NCI-H187 treated with DMSO at 0.1 percent for 48 hours (cell line): ENCODE measurements at regions not wholly inside any gene's neighbourhood (a gene's known extent, or its start where the extent isn't known, plus 50 kb on each side); places are given as distances from the start of the nearest gene placed in this dataset.

Experiments used
- DNase-seq: peaks from one replicate; lab custom pipeline; 2025; lab: John Stamatoyannopoulos, UW

DNA sequence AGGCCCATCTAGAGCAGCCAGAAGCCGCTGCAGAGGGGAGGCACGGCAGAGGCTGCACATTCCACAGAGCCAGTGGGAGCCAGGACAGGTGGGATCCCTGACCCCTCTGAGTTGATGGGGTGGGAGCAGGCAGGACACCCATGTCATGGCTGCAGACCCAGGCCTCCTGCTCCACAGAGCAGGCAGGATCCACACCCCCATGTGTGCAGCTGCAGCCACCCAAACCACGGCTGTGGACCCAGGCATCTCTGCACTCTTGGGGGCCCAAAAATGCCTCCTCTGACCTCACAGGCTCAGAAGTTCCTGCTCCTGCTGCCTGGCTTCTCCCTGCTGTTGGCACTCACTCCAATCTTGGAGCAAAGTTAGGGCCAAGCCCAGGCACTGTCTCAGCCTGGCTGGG is 112.3 kb upstream of the TMEM18 start:
- no peak for DNase-seq

DNA sequence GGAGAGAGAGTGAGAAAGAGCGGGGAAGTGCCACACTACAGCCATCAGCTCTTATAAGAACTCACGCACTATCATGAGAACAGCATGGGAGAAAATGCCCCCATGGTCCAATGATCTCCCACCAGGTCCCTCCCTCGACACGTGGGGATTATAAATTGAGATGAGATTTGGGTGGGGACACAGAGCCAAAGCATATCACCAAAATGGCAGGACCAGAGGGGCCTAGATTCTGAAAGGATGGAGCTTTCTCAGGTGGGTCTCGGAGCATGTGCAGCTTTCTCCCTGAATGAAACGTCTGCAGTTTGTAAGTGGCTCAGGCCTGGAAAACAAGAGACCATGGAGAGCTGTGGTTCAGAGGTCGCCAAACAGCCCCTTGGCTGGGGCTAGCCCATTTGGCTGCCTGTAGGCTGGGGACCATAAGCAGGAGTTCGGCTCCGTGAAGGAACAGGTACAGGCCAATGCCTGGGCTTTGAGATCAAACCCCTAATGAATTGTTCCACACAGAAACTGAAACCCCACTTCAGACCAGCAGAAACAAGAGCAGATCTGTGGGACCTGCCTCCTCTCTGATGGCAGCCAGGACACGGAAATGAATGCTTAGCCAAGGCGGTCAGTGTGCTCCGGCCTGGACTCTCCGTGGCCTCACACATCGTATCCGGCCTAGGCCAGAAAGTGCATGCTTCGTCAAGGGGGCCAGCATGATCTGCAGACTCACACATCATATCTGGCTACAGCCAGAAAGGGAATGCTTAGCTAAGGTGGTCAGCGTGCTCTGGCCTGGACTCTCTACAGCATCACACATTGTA is 111.2 kb upstream of the TMEM18 start:
- DNase-seq, result no peak

DNA sequence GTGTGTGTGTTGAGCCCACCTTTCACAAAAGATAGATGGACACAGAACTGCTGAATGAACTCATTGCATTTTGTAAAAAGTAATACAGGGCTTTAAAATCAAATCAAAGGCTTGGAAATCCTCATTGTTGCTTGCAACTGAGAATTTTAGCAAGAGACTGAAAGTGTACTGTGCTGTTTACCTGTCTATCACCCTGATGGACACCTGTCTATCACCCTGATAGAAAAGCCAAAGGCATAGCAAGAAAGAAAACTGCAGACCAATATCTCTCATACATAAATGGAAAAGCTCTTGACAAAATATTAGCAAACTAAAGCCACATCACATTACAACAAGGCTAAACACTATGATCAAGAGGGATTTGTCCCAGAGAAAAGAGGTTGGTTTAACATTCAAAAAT is 107.5 kb upstream of the TMEM18 start:
- no peak for DNase-seq

DNA sequence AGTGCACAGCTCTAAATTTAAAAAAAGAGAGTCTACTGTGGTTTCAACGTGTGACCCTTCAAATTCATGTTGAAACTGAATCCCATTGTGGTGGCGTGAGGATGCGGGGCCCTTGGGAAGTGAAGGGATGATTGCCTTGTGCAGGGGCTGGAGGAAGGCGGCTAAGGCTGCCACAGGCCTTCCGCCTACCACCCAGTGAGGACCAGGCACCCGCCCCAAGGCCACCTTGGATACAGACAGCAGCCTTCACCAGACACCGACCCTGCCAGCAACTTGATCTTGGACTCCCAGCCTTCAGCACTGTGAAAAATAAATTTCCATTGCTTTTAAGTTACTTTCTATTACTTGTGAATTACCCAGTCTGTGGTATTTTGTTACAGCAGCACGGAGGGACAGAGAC is 103.4 kb upstream of the TMEM18 start:
- no peak for DNase-seq

DNA sequence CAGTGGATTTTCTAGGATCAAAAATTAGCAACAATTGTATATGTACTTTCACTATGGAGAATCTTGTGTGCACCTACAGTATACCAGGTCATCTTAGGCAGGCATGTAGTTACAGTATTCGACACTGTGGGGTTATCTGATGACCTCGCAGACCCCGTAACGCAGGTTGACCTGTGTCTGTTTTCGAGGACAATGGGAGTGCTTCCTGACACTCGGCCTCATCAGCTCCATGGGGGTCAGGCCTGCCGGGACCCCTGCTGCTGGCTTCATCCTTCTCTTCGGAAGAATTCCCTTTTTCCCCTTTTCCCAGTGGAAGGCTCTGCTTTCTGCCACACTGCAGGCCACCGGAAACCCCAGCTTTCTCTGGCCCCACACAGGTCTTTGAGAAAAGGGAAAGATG is 102.8 kb upstream of the TMEM18 start:
- DNase-seq, result no peak

DNA sequence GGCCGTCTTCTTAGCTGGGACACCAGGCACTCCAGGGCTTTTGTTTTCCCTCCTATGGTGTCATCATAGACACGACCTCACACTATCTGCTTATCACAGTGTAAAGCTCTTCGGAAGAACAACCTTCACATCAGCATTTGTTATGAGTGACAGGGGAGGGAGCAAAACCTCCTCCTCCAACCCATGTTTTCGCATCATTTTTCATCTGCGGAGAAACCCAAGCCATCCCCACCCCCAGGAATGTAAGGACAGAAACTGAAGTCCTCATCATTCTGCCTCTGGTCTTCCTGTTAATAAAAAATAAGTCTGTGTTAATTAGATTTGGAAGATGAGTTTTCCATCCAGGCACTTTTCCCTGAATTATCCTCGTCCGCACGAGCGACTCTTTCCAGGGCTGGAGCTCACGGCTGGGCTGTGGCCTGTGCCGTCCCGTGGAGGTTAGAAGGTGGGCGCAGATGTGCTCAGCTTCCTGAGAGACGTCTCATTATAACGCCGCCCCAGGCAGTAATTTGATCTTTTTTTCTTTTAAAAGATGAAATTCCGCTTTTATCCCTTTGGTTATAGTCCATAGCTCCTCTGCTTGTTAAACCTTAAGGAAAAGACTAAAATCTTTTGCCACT is 101.6 kb upstream of the TMEM18 start:
- DNase-seq, result no peak

DNA sequence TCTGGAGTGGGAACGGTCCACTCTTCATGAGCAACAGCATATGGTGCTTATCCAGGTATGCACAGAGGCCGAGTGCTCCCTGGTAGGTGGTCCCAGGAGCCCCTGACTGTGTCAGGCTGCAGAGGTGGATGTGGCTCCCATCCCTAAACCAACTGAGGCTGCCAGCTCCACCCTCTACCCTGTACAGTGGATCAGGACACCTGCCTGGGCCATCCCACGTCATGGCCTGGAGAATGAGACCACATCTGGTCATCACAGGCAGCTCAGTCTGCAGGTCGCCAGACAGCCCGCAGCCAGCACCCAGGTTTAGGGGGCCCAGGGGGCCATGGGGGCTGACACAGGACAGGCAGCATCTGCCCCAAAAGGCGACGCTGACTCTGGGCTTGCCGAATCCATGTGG is 100.3 kb upstream of the TMEM18 start:
- DNase-seq, result no peak

DNA sequence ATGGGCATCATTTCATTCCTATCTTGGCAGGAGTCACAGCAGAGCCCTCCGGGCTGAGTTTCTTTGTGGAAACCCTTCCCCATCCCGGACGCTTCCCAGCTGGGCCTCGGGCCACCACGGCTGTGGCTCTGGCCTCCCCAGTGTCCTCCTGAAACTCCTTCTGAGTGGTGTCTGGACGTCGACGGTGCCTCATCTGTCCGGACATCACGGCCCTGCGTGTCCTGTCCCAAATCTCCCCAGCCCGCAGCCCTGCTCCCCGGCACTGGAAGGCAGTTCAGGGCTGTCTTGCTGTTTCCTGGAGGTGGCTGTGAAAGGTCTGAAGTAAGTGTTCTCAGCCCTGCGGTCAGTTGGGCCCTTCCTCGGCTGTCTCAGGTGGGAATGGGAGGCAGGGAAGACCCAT is 99.8 kb upstream of the TMEM18 start:
- no peak for DNase-seq

DNA sequence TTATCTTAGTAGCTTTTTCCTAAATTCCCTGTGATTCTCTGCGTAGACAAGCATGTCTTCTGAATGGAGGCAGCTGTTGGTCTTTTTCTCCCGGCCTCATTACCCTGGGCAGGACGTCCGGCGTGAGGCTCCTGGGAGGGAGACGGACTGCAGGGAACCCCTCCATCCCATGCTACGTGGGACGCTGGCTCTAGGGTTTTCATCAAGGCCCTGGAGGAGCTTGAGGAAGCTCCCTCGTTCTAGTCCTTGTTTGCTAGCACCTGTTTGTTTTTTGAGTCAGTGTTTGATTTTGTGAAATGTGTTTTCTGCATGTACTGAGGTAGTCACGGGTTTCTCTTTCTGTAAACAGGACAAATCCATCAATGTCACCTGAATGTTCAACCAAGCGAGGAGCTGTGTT is 99.3 kb upstream of the TMEM18 start:
- no peak for DNase-seq

DNA sequence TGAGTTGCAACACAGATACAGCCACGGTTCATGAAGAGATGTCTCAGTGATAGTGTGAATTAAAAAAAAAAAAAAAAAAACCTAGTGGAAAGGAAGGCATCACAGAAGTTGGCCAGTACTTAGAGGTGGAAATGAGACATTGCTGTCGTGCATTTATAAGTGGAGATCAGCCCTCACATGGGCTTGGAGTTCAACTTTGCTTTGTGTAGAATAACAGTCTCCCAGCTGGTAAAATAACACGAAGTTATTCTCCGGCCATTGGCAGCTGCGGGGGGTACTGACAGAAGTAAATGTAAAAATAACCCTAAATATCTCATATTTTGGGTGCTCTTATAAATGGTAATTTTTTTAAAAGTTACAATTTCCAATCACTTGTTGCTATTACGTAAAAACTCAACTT is 98.8 kb upstream of the TMEM18 start:
- no peak for DNase-seq

DNA sequence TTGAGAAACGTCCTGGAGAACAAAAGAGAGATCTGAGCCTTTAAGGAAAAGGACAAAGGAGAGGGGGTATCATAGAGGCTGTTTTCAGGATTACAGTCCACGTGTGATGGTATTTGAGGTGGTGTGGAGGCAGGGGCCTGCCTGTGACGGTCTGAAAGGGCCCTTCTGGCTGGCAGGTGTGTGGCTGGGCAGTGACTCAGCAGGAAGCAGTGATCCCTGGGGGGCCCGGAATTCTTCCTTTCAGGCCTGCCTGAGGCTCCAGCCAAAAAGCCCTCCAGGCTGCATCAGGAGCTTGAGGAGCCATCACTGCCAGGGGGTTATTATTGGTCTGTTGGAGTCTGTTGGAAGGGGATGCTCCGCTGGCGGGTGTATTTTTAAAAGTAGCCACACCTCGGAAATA is 97.2 kb upstream of the TMEM18 start:
- no peak for DNase-seq

DNA sequence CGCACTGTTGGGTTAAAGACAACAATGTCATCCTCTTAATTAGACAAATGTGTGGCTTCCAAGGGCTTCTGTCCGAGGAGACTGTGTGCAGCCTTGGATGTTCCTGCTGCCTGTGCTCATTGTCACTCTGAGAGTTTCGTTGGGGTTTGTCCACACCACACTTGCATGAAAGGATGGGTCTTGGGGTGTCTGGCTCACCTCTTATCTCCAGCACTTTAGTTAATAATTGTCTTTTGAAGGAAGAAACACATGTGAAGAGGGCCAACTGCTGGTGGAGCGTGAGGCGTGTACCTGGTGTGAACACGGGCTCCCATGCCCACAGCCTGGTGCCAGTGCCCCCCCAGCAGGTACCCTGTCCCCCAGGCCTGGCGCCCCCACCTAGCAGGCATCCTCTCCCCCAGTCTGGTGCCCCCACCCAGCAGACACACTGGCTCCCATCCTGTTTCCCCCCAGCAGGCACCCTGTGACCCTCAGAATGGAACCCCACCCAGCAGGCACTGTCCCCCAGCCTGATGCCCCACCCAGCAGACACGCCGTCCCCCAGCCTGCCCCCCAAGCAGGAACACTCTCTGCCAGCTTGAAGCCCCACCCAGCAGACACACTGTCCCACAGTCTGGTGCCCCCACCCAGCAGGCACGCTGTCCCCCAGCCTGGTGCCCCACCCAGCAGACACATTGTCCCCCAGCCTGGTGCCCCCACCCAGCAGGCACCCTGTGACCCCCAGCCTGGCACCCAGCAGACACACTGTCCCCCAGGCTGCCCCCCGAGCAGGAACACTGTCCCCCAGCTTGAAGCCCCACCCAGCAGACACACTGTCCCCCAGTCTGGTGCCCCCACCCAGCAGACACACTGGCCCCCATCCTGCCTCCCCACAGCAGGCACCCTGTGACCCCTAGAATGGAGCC is 96.3 kb upstream of the TMEM18 start:
- DNase-seq, result no peak

DNA sequence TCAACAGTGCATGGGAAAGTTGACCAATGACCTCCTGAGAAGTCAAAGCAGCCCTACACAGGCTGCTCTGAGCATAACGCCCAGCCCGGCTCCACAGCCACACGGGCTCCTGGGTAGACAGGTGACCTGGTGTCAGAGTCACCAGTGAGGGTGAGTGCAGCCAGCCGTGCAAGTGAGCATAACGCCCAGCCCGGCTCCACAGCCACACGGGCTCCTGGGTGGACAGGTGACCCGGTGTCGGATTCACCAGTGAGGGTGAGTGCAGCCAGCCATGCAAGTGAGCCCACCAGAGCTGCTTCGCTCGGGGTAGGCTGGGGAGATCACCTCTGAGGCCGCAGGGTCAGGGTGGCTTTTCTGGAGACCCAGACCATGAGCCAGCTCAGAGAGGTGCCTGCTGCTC is 94.3 kb upstream of the TMEM18 start:
- no peak for DNase-seq

DNA sequence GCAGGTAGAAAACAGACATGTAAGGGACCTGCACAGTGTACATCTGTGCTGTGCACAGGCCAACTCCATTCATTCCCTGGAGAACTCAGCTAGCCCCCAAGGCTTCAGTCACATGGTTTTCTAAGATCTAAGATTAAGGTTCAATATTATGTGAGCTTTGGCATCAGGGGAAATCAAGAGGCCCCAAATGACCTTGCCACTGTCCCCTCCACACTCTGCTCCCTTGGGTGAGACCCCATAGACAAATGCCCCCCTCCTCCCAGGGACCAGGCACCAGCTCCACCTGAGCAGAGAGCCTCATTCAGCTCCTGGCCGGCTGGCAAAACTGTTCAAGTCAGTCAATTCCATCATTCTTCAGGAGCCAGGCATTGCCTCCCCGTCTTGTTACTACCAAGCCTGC is 93.6 kb upstream of the TMEM18 start:
- DNase-seq, result no peak

DNA sequence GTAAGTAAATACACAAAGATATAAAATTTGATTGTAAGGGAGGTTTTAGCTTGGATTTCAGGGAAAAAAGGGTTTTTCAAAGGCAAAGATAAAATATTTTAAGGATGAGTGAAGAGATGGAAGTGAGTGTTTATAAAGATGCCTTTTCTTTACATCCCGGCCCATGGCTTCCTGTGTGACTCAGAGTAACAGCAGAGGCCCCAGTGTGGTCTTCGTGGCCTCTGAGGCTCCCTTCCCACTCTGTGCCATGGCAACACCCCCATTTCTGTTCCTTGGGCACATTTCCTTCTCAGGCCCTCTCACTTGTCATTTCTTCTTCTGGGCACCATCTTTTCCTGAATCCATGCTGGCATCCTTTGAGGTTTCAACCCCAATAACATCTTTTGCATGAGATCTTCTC is 92.6 kb upstream of the TMEM18 start:
- no peak for DNase-seq

DNA sequence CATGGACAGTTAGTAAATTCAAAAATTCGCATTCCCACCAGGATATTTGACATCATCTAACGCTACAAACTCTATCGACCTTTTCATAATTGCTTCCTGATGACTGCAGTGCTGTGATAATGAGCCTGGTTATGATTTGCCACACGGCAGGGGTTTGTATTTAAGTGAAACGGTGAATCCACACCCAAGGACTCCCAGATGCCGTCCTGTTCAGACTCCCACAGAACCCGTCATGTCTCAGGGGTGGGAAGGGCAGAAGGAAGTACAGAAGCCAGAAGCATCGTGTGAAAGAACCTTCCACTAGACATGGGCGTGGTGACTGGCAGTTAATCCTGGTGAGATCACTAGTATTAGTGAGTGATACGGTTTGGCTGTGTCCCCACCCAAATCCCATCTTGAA is 91.2 kb upstream of the TMEM18 start:
- no peak for DNase-seq

DNA sequence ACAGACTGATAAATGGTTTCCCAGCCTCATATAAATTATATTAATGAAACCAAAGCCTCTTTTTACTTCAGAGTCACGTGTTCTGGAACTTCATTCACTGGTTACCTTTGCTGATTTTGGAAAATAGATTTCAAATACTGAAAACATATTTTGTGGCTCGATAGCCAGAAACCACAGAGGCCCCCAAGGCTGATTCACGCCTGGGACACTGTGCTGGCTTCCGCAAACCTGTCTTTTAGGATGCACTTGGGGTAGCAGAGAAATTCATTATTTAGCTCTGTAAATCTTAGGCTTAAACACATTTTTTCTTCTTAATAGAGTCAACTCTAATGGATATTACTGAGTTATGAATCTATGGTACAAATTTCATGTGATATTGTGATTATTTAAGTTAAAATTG is 90.7 kb upstream of the TMEM18 start:
- DNase-seq, result no peak

DNA sequence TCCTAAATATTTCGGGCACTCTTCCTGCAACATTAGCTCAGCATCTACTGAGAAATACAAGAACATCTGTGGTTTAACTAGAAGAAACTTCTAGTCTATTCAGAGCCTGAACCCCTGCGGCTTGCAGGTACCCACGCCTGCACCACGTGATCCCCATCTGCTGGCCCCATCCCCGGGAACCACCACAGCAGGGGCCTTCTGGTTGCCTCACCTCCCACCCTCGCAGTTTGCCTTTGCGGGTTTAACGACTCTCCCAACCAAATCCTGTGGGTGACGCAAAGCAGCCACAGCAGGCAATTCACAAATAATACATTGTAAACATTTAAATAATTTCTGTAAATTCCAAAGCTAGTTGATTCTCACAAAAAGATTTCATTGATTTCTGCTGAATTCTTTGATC is 90.2 kb upstream of the TMEM18 start:
- no peak for DNase-seq

DNA sequence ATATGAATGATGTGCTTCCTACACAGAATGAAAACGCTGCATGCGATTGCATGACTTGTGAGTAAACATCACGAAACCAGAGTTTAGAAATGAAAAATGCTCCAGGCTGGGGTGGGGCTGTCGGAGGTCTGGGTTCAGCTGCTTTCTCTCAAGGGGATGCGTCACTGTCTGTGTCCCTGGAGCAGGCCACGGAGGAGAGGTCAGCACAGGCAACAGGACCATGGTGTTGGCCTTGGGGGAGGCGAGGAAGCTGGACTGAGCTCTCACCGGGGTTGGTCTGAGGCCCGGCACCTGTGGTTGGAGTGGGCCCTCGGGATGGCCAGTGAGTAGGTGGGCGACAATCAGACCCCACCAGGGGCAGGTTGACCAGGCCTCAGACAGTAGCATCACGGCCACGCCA is 89.0 kb upstream of the TMEM18 start:
- DNase-seq, result no peak

DNA sequence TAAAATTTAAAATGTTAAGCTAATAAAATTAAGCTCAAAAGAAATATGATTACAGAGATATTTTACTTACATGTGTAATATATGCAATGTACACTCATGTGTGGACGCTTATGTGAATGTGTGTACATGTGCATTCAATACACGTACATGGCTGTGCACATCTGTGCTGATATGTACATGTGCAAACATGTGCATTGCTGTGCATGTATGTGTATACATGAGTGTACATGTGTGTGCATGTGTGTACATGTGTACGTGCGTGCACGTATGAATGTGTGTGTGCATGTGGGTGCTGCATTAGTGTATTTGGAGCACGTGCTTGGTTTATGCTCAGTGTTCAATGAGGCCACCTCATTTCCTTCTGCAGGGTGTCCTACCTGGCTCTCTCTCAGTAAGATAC is 88.2 kb upstream of the TMEM18 start:
- no peak for DNase-seq

DNA sequence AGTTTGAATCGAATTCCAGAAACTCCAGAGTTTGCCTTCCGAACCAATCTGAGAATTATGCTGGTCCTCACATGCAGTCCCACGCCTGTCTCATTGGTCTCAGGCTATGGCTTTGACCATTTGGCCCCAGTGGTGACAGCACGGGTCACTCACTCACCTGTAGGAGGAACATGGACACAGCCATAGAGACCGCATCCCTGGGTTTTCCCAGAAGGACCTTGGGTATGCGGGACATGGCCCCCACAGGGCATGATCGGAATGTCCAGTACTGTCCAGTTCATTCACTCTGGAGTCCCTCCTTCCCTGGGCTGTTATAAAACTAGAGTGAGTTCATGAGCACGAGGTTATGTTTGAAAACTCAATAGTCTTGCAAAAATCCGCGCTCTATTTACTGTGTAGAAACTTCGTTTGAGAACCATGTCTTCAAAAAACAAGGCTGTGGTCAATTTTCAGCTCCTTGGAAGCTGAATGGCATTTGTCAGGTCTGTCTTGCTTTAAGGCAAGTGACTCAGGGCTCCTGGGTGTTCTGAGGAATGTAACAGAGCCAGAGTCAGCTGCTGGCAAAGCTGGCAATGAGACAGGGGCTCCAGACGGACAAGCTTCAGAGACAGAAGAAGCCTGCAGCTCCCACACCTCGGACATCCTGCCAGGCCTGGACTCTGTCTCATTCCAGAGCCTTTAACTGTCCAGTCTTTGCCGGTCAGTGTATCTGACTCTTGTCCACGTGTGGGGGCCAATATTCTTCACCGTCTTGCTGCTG is 86.7 kb upstream of the TMEM18 start:
- DNase-seq, result no peak

DNA sequence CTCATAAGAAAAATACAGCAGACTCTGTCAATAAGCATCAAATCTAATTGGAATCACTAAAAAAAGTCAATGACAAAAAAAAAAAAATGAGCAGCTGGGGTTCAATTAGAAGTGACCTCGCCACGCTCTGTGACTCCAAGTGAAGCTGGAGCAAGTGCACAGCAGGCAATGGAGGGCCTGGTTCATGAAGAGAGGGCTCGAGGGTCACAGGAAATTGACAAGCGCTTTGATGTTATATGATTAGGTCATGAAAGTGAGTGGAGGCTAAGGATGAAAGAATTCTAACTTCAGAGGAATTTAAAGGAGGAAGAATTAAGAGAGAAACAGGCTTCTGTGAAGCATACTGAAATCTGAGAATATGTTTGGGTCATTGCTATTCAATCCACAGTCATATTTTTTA is 85.4 kb upstream of the TMEM18 start:
- DNase-seq, result no peak
